ENCODE measurements at regions not wholly inside any gene's neighbourhood (a gene's known extent, or its start where the extent isn't known, plus 50 kb on each side); places are given as distances from the start of the nearest gene placed in this dataset.

DNA sequence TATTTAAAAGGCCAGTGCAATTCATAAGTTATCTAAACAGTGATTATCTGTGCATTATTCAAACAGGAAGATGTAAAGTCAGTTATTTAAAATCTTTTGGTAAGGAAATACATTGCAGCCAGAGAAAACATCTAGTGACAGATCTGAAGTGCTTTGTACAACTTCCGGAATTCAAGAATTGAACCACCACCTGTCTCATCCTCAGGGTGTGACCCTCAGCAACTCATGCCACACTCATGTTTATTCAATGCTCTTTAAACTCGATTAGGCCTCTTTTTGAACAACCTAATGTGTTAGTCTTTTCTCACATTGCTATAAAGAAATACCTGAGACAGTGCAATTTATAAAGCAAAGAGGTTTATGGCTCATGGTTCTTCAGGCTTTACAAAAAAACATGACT, 62.6 kb upstream of the GGTLC1 start:
- H3K4me3 ChIP-seq, result no peak overlapping the region
- H3K9me3 ChIP-seq, result no peaks in the 10 kb centered on the region
- no peaks in the 10 kb centered on the region for H3K36me3 ChIP-seq
- TF ChIP-seq POLR2AphosphoS5 (IDR thresholded peaks at IDR 0.05; ENCODE audit: insufficient read depth in 1 of 2, low read depth in 1 of 2) (no peak), POLR2A (IDR thresholded peaks at IDR 0.05) (no peak)
- TF ChIP-seq, protein P1, sequence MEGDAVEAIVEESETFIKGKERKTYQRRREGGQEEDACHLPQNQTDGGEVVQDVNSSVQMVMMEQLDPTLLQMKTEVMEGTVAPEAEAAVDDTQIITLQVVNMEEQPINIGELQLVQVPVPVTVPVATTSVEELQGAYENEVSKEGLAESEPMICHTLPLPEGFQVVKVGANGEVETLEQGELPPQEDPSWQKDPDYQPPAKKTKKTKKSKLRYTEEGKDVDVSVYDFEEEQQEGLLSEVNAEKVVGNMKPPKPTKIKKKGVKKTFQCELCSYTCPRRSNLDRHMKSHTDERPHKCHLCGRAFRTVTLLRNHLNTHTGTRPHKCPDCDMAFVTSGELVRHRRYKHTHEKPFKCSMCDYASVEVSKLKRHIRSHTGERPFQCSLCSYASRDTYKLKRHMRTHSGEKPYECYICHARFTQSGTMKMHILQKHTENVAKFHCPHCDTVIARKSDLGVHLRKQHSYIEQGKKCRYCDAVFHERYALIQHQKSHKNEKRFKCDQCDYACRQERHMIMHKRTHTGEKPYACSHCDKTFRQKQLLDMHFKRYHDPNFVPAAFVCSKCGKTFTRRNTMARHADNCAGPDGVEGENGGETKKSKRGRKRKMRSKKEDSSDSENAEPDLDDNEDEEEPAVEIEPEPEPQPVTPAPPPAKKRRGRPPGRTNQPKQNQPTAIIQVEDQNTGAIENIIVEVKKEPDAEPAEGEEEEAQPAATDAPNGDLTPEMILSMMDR (IDR thresholded peaks at IDR 0.05), result no peak
- H3K4me1 ChIP-seq, result no peaks in the 10 kb centered on the region
- H3K27ac ChIP-seq, result no peak overlapping the region
- intact Hi-C loops (cut with DNase I), result no loop called here
- H3K27me3 ChIP-seq, result no peaks in the 10 kb centered on the region
- no peak for DNase-seq (ENCODE audit: extremely low spot score in 2 of 2)

GRCh38 chr20:24050119-24050518, 61.5 kb upstream of the GGTLC1 start:
- H3K4me1 ChIP-seq, result no peaks in the 10 kb centered on the region
- H3K4me3 ChIP-seq, result no peak overlapping the region
- intact Hi-C loops (cut with DNase I), result no loop called here
- H3K27ac ChIP-seq, result no peak overlapping the region
- H3K9me3 ChIP-seq, result no peaks in the 10 kb centered on the region
- H3K27me3 ChIP-seq, result no peaks in the 10 kb centered on the region
- TF ChIP-seq, protein P1 (IDR thresholded peaks at IDR 0.05), result no peak
- TF ChIP-seq POLR2AphosphoS5 (IDR thresholded peaks at IDR 0.05; ENCODE audit: insufficient read depth in 1 of 2, low read depth in 1 of 2) (no peak), POLR2A (IDR thresholded peaks at IDR 0.05) (no peak)
- H3K36me3 ChIP-seq, result no peaks in the 10 kb centered on the region
- no peak for DNase-seq (ENCODE audit: extremely low spot score in 2 of 2)

- H3K4me3 ChIP-seq, result no peak overlapping the region
- no peak for TF ChIP-seq POLR2AphosphoS5 (IDR thresholded peaks at IDR 0.05; ENCODE audit: insufficient read depth in 1 of 2, low read depth in 1 of 2)
- TF ChIP-seq, protein P1 (IDR thresholded peaks at IDR 0.05), result no peak
- no peaks in the 10 kb centered on the region for H3K9me3 ChIP-seq
- no peaks in the 10 kb centered on the region for H3K4me1 ChIP-seq
- intact Hi-C loops (cut with DNase I), result no loop called here
- no peak for DNase-seq (ENCODE audit: extremely low spot score in 2 of 2)
- H3K36me3 ChIP-seq, result no peaks in the 10 kb centered on the region
- no peaks in the 10 kb centered on the region for H3K27me3 ChIP-seq
- no peak overlapping the region for H3K27ac ChIP-seq
Observed at GRCh38 chr20:24049081-24049480, 60.5 kb upstream of the GGTLC1 start.

GRCh38 chr20:24048024-24048611, 59.5 kb upstream of the GGTLC1 start:
- no peaks in the 10 kb centered on the region for H3K27me3 ChIP-seq
- no peak overlapping the region for H3K27ac ChIP-seq
- no peaks in the 10 kb centered on the region for H3K4me1 ChIP-seq
- no peaks in the 10 kb centered on the region for H3K9me3 ChIP-seq
- TF ChIP-seq POLR2A (IDR thresholded peaks at IDR 0.05), result no peak
- TF ChIP-seq, protein P1 (IDR thresholded peaks at IDR 0.05), result no peak
- TF ChIP-seq POLR2AphosphoS5 (IDR thresholded peaks at IDR 0.05; ENCODE audit: insufficient read depth in 1 of 2, low read depth in 1 of 2), result no peak
- H3K36me3 ChIP-seq, result no peaks in the 10 kb centered on the region
- H3K4me3 ChIP-seq, result no peak overlapping the region
- intact Hi-C loops (cut with DNase I), result no loop called here
- no peak for DNase-seq (ENCODE audit: extremely low spot score in 2 of 2)

GRCh38 chr20:24046888-24047287, 58.3 kb upstream of the GGTLC1 start:
- no peak for DNase-seq (ENCODE audit: extremely low spot score in 2 of 2)
- intact Hi-C loops (cut with DNase I), result no loop called here
- Histone ChIP-seq H3K4me3 (no peak overlapping the region), H3K4me1 (no peaks in the 10 kb centered on the region), H3K27ac (no peak overlapping the region), H3K9me3 (no peaks in the 10 kb centered on the region), H3K27me3 (no peaks in the 10 kb centered on the region), H3K36me3 (no peaks in the 10 kb centered on the region)
- TF ChIP-seq, protein P1 (IDR thresholded peaks at IDR 0.05), result no peak
- TF ChIP-seq POLR2A (IDR thresholded peaks at IDR 0.05), result no peak
- no peak for TF ChIP-seq POLR2AphosphoS5 (IDR thresholded peaks at IDR 0.05; ENCODE audit: insufficient read depth in 1 of 2, low read depth in 1 of 2)

Measured in vagina (tissue), 2 donors.